Sigmoid colon (tissue), 4 donors: ENCODE measurements at regions not wholly inside any gene's neighbourhood (a gene's known extent, or its start where the extent isn't known, plus 50 kb on each side); places are given as distances from the start of the nearest gene placed in this dataset.

Experiments
- CTCF ChIP-seq, 4 experiments: fragments of 450-650 bp in 3 of 4; fragments of 200-600 bp in 1 of 4; IDR thresholded peaks; one replicate each; pipeline ENCODE4 v1.5.1; 2016 to 2019; ENCODE audit warnings: antibody characterized with exemption in 4 of 4, mild to moderate bottlenecking in 3 of 4, moderate library complexity in 2 of 4
- EP300 ChIP-seq, 4 donors: sonication (generic); formaldehyde crosslinking; IDR thresholded peaks; one replicate each; pipeline ENCODE4 v1.6.1; 2017; ENCODE audit warnings: antibody characterized with exemption in 4 of 4
- POLR2A ChIP-seq, 2 donors: fragments of 450-650 bp; IDR thresholded peaks; one replicate each; pipeline ENCODE4 v1.6.1; 2016; ENCODE audit warnings: antibody characterized with exemption in 2 of 2, mild to moderate bottlenecking in 2 of 2, moderate library complexity in 2 of 2
- POLR2AphosphoS5 ChIP-seq, 4 donors: sonication (generic); formaldehyde crosslinking; IDR thresholded peaks; one replicate each; pipeline ENCODE4 v1.6.1; 2017; ENCODE audit warnings: antibody characterized with exemption in 4 of 4

GRCh38 chr4:179624768-179625181, 2182.5 kb upstream of the AGA start:
- no peak for TF ChIP-seq CTCF (IDR thresholded peaks at IDR 0.05)
- no peak for TF ChIP-seq POLR2A (IDR thresholded peaks at IDR 0.05)
- TF ChIP-seq POLR2AphosphoS5 (IDR thresholded peaks at IDR 0.05): no peak
- no peak for TF ChIP-seq EP300 (IDR thresholded peaks at IDR 0.05)
